HG03378 (cell line): ENCODE measurements at regions not wholly inside any gene's neighbourhood (a gene's known extent, or its start where the extent isn't known, plus 50 kb on each side); places are given as distances from the start of the nearest gene placed in this dataset.
"Not testable (repeated sequence)": the region's sequence is repeated elsewhere in the genome, so short reads cannot be mapped to it uniquely, and the experiment has no call there.

Experiments
- ATAC-seq: cut with Tn5 transposase; IDR thresholded peaks from one replicate; pipeline ENCODE4 v1.9.1; 2021; ENCODE audit warnings: mild to moderate bottlenecking, moderate library complexity; ENCODE audit not compliant: unreplicated experiment

GRCh38 chr4:64216741-64217140, 192.5 kb downstream of the TECRL start:
- no peak for ATAC-seq

- ATAC-seq: no peak
These were observed 203.9 kb downstream of the TECRL start for GRCh38 chr4:64205376-64205775.

GRCh38 chr4:64200001-64200555, 209.2 kb downstream of the TECRL start:
- no peak for ATAC-seq

DNA sequence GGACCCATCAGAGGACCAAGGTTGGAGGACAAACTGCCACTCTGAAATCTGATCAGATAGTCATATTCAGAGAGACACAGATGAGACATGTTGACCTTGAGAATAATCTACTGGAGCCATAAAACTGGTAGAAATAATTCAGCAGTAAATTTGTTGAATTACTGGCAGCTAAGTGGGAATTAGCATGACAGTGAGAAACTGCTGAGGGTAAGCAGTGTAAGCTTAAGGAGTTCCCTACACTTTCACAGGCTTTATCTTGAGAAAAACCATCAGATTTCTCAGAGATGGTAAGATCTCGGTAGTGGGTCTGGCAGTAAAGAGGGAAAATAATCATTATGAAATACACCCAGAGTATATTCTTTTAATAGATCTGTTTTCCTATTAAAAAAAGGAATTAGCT, 213.7 kb downstream of the TECRL start:
- ATAC-seq: no peak

DNA sequence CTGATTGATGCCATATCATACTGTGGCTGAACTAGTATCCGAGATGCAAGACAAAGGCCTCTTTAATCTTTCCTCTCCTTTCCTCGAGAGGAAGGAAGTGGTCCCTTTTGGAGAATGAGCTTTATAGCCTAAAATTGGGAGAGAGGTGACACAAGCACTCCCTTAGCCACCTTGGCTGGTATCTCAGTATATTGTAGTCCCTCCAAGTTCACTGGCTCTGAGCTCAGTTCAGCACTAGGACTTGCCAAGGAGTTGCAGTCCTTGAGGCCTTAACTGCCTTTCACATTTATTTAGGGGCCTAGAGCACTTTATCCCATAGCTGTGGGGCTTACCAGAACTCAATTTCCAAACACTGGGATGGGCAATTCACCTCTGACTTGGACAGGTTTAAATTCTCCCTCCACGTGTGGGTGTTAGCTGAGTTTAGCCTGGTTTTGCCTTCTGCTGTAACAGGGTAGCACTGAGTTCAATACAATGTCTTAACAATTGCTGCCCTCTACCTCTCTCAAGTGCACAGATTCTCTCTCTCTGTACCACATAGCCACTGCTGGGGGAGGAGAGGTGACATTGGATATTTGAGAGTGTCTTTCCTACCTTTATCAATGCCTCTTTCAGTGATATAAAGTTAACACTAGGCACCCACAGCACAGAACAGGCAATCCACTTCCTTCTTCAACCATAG, 216.4 kb downstream of the TECRL start:
- no peak for ATAC-seq

- no peak for ATAC-seq
These were observed 234.9 kb downstream of the TECRL start for GRCh38 chr4:64174247-64174882.

DNA sequence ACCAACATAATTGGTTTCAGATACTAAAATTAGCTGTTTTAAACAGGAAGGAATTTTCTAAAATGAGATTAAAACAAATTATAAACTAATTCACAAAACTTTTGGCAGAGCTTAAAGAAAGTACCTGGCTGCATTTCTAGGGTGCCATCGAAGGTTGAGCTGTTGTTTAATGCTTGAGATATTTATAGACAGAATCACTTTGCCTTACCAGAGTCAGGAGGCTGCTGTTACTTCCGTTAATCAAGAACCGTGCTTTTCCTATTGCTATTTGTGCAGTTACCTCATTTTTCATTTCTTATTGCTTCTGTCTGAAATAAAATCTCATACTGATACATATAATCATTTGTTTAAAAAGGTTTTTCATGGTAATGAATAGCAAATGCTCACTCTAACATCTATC, 242.9 kb downstream of the TECRL start:
- no peak for ATAC-seq

DNA sequence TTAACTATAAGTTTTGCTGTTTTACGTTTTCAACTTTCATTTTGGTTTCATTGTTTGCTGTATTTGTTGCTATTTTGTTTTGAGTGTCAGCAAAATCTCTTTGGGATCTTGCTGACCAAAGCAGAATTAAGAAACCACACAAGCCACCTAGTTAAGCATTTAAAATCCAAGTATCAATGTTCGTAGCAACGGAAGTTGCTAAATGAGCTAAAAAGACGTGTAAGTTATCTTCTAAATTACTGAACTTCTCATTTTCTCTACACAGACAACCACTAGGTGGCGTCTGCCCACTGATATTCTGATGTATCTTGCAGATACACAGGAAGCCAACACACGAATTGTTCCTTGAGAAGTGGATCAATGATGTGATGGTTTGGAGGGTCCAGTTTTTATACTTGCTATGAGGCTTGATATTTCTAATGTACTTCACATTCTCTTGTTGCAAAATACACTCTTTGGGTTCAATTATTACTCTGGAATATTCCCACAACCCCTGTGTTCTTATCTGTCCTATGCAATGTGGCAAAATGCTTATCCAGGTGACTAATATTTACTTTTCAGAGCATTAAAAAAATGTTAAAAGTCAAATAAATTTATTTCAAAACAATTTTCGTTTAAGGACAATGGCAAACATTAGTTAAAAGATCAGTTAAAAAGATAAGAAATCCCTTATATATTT, 250.5 kb downstream of the TECRL start:
- peak; percentile 94 for ATAC-seq

DNA sequence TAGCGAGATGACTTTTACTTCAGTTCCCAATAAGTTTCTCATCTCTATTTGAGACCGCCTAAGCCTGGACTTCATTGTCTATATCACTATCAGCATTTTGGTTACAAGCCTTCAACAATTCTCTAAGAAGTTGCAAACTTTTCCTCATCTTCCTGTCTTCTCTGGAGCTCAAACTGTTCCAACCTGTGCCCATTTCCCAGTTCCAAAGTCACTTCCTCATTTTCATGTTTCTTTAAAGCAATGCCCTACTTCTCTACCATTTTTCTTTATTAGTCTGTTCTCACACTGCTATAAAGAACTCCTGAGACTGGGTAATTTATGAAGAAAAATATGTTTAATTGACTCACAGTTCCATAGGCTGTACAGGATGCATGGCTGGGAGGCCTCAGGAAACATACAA, 251.9 kb downstream of the TECRL start:
- no peak for ATAC-seq

- ATAC-seq: no peak
These were observed 253.0 kb downstream of the TECRL start for GRCh38 chr4:64156253-64156652.

DNA sequence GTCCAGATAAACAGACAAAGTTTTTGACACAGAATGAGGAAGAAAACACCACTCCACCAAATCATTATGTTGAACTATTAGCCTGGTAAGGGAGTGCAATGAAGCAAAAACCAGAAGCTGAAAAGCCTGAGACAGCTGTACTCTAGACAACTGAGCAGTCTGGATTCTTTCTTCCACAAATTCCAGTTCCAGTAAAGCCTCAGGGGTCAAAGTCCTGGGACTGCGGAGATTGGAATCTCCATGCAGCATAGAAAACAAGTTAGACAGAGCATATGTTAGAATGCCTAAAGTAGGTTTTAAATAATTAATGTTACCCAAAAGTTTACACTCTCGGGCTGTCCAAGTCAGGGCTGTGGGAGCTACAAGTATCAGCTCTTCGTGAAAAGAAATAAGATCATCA, 263.2 kb downstream of the TECRL start:
- ATAC-seq: no peak

GRCh38 chr4:64144994-64145393, 264.3 kb downstream of the TECRL start:
- ATAC-seq: no peak

- ATAC-seq: no peak
These were observed 278.3 kb downstream of the TECRL start for GRCh38 chr4:64130907-64131306.

DNA sequence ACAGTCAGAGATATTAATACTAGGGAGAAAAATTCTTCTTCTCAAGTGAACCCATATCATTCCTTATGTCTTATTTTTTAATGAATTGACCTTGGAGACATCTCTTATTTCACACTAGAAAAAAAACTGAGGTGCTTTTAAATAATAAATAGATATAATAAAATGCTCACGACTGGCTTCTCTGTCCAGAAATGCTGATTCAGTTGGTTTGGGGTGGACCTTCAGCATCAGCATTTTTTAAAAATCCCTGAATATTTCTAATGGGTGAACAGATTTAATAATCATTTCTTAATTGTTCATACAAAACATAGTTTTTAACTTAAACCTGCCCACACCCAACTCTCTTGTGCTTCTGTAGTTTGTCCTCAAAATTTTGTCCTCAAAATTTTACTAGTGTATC, 283.9 kb downstream of the TECRL start:
- no peak for ATAC-seq

DNA sequence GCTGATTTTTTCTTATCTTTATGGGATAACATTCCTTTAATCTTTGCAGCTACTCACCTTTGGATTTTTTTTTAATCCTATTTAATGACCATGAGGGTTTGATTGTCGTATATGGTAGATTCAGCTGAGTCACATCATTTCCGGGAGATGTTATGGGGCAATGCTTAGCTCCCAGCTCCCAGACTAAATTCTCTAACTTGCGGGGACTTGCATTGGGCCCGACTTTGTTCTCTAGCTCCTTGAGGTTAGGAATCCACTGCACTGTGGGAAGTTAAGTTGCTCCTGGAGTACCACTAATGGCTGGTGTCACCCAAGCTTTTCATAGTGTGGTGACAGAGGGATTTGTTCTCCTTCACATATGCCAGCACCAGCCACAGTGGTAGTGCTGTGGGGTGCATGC, 287.4 kb downstream of the TECRL start:
- ATAC-seq: no peak

DNA sequence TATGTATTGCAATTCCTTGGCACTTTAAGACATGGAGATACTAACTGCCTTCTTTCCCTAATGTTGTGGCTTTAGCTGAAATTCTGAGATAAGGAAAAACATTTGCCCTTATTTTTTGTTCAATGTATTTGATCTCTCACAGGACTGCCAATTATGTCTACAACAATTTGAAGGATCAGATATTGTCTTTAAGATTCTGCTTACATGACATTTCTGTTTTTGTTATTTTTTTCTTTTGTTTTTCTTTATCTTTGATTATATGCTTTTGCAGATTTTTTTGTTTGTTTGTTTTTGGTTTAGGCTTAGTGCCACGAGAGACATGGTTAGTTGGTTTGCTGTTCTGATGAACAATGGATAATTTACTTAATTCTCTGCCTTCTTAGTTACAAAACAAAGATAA, 303.3 kb downstream of the TECRL start:
- ATAC-seq: no peak

GRCh38 chr4:64095398-64095797, 313.9 kb downstream of the TECRL start:
- no peak for ATAC-seq

DNA sequence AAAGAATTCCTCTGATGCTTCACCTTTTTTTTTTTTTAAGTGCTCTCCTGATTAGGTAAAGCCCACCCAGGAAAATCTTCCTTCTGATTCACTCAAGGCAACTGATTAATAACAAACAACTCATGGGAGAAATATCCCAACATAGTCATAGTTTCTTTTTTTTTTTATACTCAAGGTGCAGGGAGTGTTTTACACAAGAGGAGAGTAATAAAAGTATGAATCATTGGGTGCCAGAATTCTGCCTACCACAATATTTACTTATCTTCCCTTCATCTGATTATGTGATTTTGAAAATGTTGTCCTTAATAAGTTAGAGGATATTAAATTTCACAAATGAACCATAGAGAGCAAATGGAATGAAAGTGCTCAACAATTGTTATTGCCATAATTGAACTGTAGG, 329.9 kb downstream of the TECRL start:
- ATAC-seq: no peak

- ATAC-seq: no peak
These were observed 341.2 kb downstream of the TECRL start for GRCh38 chr4:64068096-64068495.

GRCh38 chr4:64062991-64063390, 346.3 kb downstream of the TECRL start:
- ATAC-seq: no peak

DNA sequence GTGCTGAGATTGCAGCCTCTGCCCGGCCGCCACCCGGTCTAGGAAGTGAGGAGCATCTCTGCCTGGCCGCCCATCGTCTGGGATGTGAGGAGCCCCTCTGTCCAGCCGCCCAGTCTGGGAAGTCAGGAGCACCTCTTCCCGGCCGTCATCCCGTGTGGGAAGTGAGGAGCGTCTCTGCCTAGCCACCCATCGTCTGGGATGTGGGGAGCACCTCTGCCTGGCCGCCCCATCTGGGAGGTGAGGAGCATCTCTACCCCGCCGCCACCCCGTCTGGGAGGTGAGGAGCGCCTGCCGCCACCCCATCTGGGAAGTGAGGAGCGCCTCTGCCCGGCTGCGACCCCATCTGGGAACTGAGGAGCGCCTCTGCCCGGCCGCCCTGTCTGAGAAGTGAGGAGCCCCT, 372.2 kb downstream of the TECRL start:
- ATAC-seq: not testable (repeated sequence)

DNA sequence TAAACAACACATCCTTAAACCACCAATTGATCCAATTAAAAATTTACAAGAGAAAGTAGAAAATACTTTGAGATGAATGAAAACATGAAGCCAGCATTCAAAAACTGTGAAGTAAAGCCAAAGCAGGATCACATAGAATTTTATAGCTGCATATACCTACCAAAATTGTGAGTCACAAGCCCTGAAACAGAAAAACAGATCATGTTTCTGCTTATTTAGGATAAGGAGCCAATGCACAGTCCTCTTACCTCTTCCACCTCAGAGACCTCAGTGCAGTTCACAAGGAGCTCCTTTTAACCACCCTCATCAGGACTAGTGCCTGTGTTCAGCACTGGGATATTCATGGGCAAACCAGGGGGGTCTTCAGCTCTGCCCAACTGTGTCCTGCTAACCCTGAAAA, 386.7 kb downstream of the TECRL start:
- no peak for ATAC-seq
